ENCODE measurements at regions not wholly inside any gene's neighbourhood (a gene's known extent, or its start where the extent isn't known, plus 50 kb on each side); places are given as distances from the start of the nearest gene placed in this dataset.

DNA sequence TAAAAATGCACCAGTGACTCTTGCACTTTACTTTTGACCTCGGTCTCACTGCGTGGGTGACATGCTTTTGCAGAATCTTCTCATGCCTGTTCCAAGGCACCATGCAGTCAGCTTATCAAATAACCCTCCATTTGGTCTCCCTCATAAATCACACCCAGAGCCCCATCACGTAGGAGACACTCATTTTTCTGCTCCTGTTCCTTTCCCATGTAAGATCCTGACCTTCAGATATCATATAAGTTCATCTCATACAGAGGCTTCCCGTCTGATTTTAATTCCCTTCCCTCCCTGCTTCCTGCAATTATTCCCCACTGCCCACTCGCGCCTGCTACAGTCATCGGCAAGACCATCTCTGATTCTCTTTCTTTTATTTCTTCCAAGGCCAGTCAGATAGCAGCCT is 1226.3 kb upstream of the AUTS2 start:
- TF ChIP-seq, protein P1, sequence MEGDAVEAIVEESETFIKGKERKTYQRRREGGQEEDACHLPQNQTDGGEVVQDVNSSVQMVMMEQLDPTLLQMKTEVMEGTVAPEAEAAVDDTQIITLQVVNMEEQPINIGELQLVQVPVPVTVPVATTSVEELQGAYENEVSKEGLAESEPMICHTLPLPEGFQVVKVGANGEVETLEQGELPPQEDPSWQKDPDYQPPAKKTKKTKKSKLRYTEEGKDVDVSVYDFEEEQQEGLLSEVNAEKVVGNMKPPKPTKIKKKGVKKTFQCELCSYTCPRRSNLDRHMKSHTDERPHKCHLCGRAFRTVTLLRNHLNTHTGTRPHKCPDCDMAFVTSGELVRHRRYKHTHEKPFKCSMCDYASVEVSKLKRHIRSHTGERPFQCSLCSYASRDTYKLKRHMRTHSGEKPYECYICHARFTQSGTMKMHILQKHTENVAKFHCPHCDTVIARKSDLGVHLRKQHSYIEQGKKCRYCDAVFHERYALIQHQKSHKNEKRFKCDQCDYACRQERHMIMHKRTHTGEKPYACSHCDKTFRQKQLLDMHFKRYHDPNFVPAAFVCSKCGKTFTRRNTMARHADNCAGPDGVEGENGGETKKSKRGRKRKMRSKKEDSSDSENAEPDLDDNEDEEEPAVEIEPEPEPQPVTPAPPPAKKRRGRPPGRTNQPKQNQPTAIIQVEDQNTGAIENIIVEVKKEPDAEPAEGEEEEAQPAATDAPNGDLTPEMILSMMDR (conservative IDR thresholded peaks at IDR 0.05; ENCODE audit: low read depth in 2 of 2): no peak
- TF ChIP-seq EZH2 (IDR thresholded peaks at IDR 0.05; ENCODE audit: low read depth, unreplicated experiment) (no peak), ZNF331 (CRISPR knock-in tag; IDR thresholded peaks at IDR 0.05; ENCODE audit: low read depth) (no peak), POLR2AphosphoS5 (IDR thresholded peaks at IDR 0.05; ENCODE audit: low read depth) (no peak), EZH2phosphoT487 (IDR thresholded peaks at IDR 0.05; ENCODE audit: unreplicated experiment) (no peak), STAT1 (IDR thresholded peaks at IDR 0.05; ENCODE audit: unreplicated experiment) (no peak), ZNF114 (CRISPR knock-in tag; IDR thresholded peaks at IDR 0.05) (no peak), ETS1 (IDR thresholded peaks at IDR 0.05) (no peak), CREB1 (CRISPR knock-in tag; IDR thresholded peaks at IDR 0.05; ENCODE audit: low read depth) (no peak), ZNF462 (CRISPR knock-in tag; IDR thresholded peaks at IDR 0.05) (no peak), REST (IDR thresholded peaks at IDR 0.05; ENCODE audit: unreplicated experiment) (no peak), NANOG (IDR thresholded peaks at IDR 0.05; ENCODE audit: borderline replicate concordance) (no peak)
